KMS-11 (cell line): ENCODE measurements at regions not wholly inside any gene's neighbourhood (a gene's known extent, or its start where the extent isn't known, plus 50 kb on each side); places are given as distances from the start of the nearest gene placed in this dataset.

ENCODE experiments used
- H2AFZ ChIP-seq: fragments of 200-600 bp; sonication (generic); 2 replicates; pipeline ENCODE4 v1.6.1; 2016; ENCODE audit warnings: antibody characterized with exemption, mixed run types, low read depth
- H3K27ac ChIP-seq: fragments of 200-600 bp; sonication (generic); 2 replicates; pipeline ENCODE4 v1.6.1; 2016; ENCODE audit warnings: mild to moderate bottlenecking, mixed run types
- H3K27me3 ChIP-seq: fragments of 200-600 bp; sonication (generic); 2 replicates; pipeline ENCODE4 v1.6.1; 2017; ENCODE audit warnings: mild to moderate bottlenecking, low read depth, mixed run types, moderate library complexity; ENCODE audit not compliant: insufficient read depth
- H3K36me3 ChIP-seq: fragments of 200-600 bp; sonication (generic); 2 replicates; pipeline ENCODE4 v1.6.1; 2017; ENCODE audit warnings: mild to moderate bottlenecking, mixed run types; ENCODE audit not compliant: insufficient read depth
- H3K4me1 ChIP-seq: fragments of 200-600 bp; sonication (generic); 2 replicates; pipeline ENCODE4 v1.6.1; 2016; ENCODE audit warnings: mild to moderate bottlenecking, low read depth, mixed run types; ENCODE audit not compliant: poor library complexity, severe bottlenecking
- H3K4me2 ChIP-seq: fragments of 200-600 bp; sonication (generic); 2 replicates; pipeline ENCODE4 v1.7.0; 2016; ENCODE audit warnings: mild to moderate bottlenecking, mixed run types
- H3K4me3 ChIP-seq: fragments of 200-600 bp; sonication (generic); IDR thresholded peaks from 2 replicates; pipeline ENCODE4 v1.6.1; 2017; ENCODE audit warnings: low read depth, low read length, mixed read lengths; ENCODE audit not compliant: insufficient read depth
- H3K79me2 ChIP-seq: fragments of 200-600 bp; sonication (generic); 2 replicates; pipeline ENCODE4 v1.6.1; 2016; ENCODE audit warnings: low read depth, mixed run types; ENCODE audit not compliant: insufficient read depth
- H3K9ac ChIP-seq: fragments of 200-600 bp; sonication (generic); 2 replicates; pipeline ENCODE4 v1.6.1; 2016; ENCODE audit warnings: mild to moderate bottlenecking, mixed run types
- H4K20me1 ChIP-seq: fragments of 200-600 bp; sonication (generic); 2 replicates; pipeline ENCODE4 v1.6.1; 2016; ENCODE audit warnings: mild to moderate bottlenecking, mixed run types; ENCODE audit not compliant: insufficient read depth
- TF ChIP-seq, protein P1 (sequence below): fragments of 200-600 bp; sonication (generic); conservative IDR thresholded peaks from 2 replicates; pipeline ENCODE4 v1.6.1; 2017; ENCODE audit warnings: low read depth, mild to moderate bottlenecking, antibody characterized with exemption, low read length, moderate library complexity, mixed read lengths

- Histone ChIP-seq H3K4me2 (no peak overlapping the region), H3K36me3 (no peaks in the 10 kb centered on the region), H3K79me2 (no peaks in the 10 kb centered on the region), H3K4me3 (no peak overlapping the region), H3K9ac (no peak overlapping the region), H3K4me1 (no peaks in the 10 kb centered on the region), H3K27ac (no peak overlapping the region), H3K27me3 (no peaks in the 10 kb centered on the region), H2AFZ (no peak overlapping the region), H4K20me1 (no peaks in the 10 kb centered on the region)
- TF ChIP-seq, protein P1, sequence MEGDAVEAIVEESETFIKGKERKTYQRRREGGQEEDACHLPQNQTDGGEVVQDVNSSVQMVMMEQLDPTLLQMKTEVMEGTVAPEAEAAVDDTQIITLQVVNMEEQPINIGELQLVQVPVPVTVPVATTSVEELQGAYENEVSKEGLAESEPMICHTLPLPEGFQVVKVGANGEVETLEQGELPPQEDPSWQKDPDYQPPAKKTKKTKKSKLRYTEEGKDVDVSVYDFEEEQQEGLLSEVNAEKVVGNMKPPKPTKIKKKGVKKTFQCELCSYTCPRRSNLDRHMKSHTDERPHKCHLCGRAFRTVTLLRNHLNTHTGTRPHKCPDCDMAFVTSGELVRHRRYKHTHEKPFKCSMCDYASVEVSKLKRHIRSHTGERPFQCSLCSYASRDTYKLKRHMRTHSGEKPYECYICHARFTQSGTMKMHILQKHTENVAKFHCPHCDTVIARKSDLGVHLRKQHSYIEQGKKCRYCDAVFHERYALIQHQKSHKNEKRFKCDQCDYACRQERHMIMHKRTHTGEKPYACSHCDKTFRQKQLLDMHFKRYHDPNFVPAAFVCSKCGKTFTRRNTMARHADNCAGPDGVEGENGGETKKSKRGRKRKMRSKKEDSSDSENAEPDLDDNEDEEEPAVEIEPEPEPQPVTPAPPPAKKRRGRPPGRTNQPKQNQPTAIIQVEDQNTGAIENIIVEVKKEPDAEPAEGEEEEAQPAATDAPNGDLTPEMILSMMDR: no peak
Measured at GRCh38 chr1:34406833-34407539, 230.3 kb downstream of the C1orf94 start.

DNA sequence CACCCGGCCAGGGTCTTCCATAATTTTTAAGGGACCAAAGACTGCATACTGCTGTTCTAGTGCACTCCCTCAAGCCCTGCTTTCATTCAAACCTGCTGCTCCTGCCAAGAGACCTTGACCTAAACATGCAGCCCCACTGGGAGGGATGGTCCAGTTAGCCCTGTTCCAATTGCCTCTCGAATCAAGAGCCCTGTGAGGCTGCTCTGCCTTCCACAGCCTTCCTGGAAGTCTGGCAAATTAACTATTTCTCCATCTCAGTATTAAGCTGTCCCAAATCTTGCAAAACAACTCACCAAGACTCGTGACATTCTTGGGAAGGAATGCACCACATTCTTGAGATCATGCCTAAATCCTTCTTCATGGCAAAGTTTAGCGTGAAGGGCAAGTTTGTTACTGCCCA is 231.3 kb downstream of the C1orf94 start:
- H3K27ac ChIP-seq: no peak overlapping the region
- H3K36me3 ChIP-seq: no peaks in the 10 kb centered on the region
- no peaks in the 10 kb centered on the region for H4K20me1 ChIP-seq
- H3K4me1 ChIP-seq: no peaks in the 10 kb centered on the region
- no peak overlapping the region for H3K9ac ChIP-seq
- no peak overlapping the region for H3K4me3 ChIP-seq
- H2AFZ ChIP-seq: no peak overlapping the region
- H3K79me2 ChIP-seq: no peaks in the 10 kb centered on the region
- no peaks in the 10 kb centered on the region for H3K27me3 ChIP-seq
- H3K4me2 ChIP-seq: no peak overlapping the region
- TF ChIP-seq, protein P1: no peak

DNA sequence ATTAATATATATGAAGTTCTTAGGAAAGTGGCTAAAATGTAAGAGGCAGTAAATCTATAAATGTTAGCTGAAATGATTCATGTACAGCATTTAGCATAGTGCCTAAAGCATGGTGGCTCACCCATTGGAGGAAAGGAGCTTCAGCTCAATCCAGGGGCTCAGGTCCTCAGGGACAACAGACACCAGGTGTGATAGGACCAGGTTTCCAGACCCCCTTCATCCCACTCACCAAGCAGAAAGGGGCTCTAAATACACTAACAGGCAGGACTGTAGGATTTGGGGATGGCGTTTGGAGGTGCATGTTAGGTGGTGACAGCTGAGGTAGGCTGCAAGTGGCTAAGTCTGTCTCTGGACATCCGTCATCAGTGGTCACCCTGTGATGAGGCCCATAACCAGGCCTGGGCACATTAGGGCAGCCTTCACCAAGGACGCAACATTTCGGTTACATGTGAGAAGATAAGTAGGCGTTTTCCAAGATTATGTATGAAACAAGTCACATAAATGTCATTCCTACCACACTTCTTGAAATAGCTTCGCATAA is 233.1 kb downstream of the C1orf94 start:
- Histone ChIP-seq H3K4me2 (no peak overlapping the region), H3K36me3 (no peaks in the 10 kb centered on the region), H3K27me3 (no peaks in the 10 kb centered on the region), H3K4me1 (no peaks in the 10 kb centered on the region), H3K79me2 (no peaks in the 10 kb centered on the region), H3K27ac (no peak overlapping the region), H3K9ac (no peak overlapping the region), H2AFZ (no peak overlapping the region), H3K4me3 (no peak overlapping the region), H4K20me1 (no peaks in the 10 kb centered on the region)
- TF ChIP-seq, protein P1: no peak

GRCh38 chr1:34412598-34413370 is 236.1 kb downstream of the C1orf94 start:
- no peaks in the 10 kb centered on the region for H3K4me1 ChIP-seq
- H2AFZ ChIP-seq: no peak overlapping the region

More at GRCh38 chr1:34412598-34413370, 236.1 kb downstream of the C1orf94 start:
- no peaks in the 10 kb centered on the region for H3K27me3 ChIP-seq
- TF ChIP-seq, protein P1: no peak
- H3K79me2 ChIP-seq: no peaks in the 10 kb centered on the region
- H3K4me3 ChIP-seq: no peak overlapping the region
- no peaks in the 10 kb centered on the region for H4K20me1 ChIP-seq
- H3K4me2 ChIP-seq: no peak overlapping the region
- no peak overlapping the region for H3K9ac ChIP-seq
- H3K36me3 ChIP-seq: no peaks in the 10 kb centered on the region
- H3K27ac ChIP-seq: no peak overlapping the region
